GM12878 (cell line): ENCODE measurements at regions not wholly inside any gene's neighbourhood (a gene's known extent, or its start where the extent isn't known, plus 50 kb on each side); places are given as distances from the start of the nearest gene placed in this dataset.

Experiments used
- ATAC-seq: fragments of 200-7000 bp; cut with Tn5 transposase; 3 replicates; pipeline ENCODE4 v1.9.1; 2020; ENCODE audit warnings: mild to moderate bottlenecking, moderate library complexity
- BruUV-seq: library from RNA; stranded (reverse); fragments of 400-500 nt; replicated peaks from 2 replicates; lab custom pipeline; 2021; lab: Mats Ljungman, UMichigan
- CTCF ChIA-PET: fragments of 300-600 bp; sonication (Branson Sonifier 250); formaldehyde crosslinking; extraction: SDS; loops from one replicate; lab custom pipeline; 2021; ENCODE audit warnings: inconsistent platforms; lab: Yijun Ruan, JAX
- POLR2A ChIA-PET: fragments of 350-600 bp; formaldehyde crosslinking; extraction: SDS; loops from one replicate; lab custom pipeline; 2021; ENCODE audit warnings: inconsistent platforms; lab: Charles Lee
- RAD21 ChIA-PET: fragments of 300-600 bp; sonication (Branson Sonifier 250); formaldehyde crosslinking; loops from one replicate; lab custom pipeline; 2023; ENCODE audit warnings: antibody characterized with exemption; ENCODE audit not compliant: unreplicated experiment; lab: Charles Lee
- SMC1A ChIA-PET: fragments of 300-600 bp; sonication (Branson Sonifier 250); formaldehyde crosslinking; loops from one replicate; lab custom pipeline; 2023; ENCODE audit not compliant: unreplicated experiment, uncharacterized antibody; lab: Charles Lee
- DNase-seq: peaks from one replicate; pipeline ENCODE4 v3.0.0-alpha.2; 2011; ENCODE audit warnings: low read depth, low spot score
- FAIRE-seq: peaks from 3 replicates; lab custom pipeline; 2011; peaks lifted over from hg19 to GRCh38; lab: Jason Lieb, UNC
- H2AFZ ChIP-seq: 2 replicates; pipeline ENCODE4 v1.6.0; 2011; ENCODE audit warnings: low read depth, low read length, control low read depth; ENCODE audit not compliant: control insufficient read depth
- H3K27ac ChIP-seq: 2 replicates; pipeline ENCODE4 v1.5.1; 2011; ENCODE audit warnings: control low read depth; ENCODE audit not compliant: control insufficient read depth, insufficient read depth
- H3K27me3 ChIP-seq, 2 experiments: replicated peaks in 1 of 2; 2 replicates each; pipeline versions ENCODE4 v1.6.0 to v1.6.1; 2011; ENCODE audit warnings: low read length in 1 of 2; ENCODE audit not compliant: control insufficient read depth in 2 of 2, insufficient read depth in 2 of 2
- H3K36me3 ChIP-seq, 2 experiments: 2 replicates each; pipeline ENCODE4 v1.5.1; 2011; ENCODE audit warnings: low read length in 1 of 2; ENCODE audit not compliant: control insufficient read depth in 2 of 2, insufficient read depth in 2 of 2
- H3K4me1 ChIP-seq: 2 replicates; pipeline ENCODE4 v1.6.1; 2011; ENCODE audit warnings: mild to moderate bottlenecking, low read length, moderate library complexity, mixed read lengths; ENCODE audit not compliant: control insufficient read depth, insufficient read depth
- H3K4me2 ChIP-seq: 2 replicates; pipeline ENCODE4 v1.6.0; 2011; ENCODE audit warnings: control low read depth; ENCODE audit not compliant: control insufficient read depth, insufficient read depth
- H3K4me3 ChIP-seq: fragments of 200-600 bp; sonication (generic); 2 replicates; pipeline ENCODE4 v1.5.1; 2016
- H3K79me2 ChIP-seq: 2 replicates; pipeline ENCODE4 v1.6.0; 2011; ENCODE audit warnings: low read length; ENCODE audit not compliant: control insufficient read depth, insufficient read depth
- H3K9ac ChIP-seq: 2 replicates; pipeline ENCODE4 v1.8.0; 2011; ENCODE audit warnings: low read length, control low read depth, mixed read lengths; ENCODE audit not compliant: control insufficient read depth, insufficient read depth
- H3K9me3 ChIP-seq: replicated peaks from 3 replicates; pipeline ENCODE4 v1.5.1; 2011; ENCODE audit warnings: mild to moderate bottlenecking, low read length; ENCODE audit not compliant: control insufficient read depth, insufficient read depth
- H4K20me1 ChIP-seq: 2 replicates; pipeline ENCODE4 v1.6.0; 2011; ENCODE audit not compliant: control insufficient read depth, insufficient read depth
- ATF3 ChIP-seq: IDR thresholded peaks from 2 replicates; pipeline ENCODE4 v1.6.1; 2011; ENCODE audit warnings: low read depth, mild to moderate bottlenecking, low read length, moderate library complexity, borderline replicate concordance; ENCODE audit errors: extremely low read depth
- IKZF2 ChIP-seq, 2 experiments: fragments of 450-650 bp; IDR thresholded peaks; 2 replicates each; pipeline ENCODE4 v1.6.1; 2017; ENCODE audit warnings: mild to moderate bottlenecking in 2 of 2, moderate library complexity in 2 of 2
- NRF1 ChIP-seq: conservative IDR thresholded peaks from 2 replicates; pipeline ENCODE4 v1.6.1; 2011; ENCODE audit warnings: mild to moderate bottlenecking, low read depth, low read length, improper control_type of control experiment
- PRDM15 ChIP-seq: fragments of 450-650 bp; formaldehyde crosslinking; IDR thresholded peaks from 2 replicates; pipeline ENCODE4 v1.4.0; 2020; ENCODE audit warnings: mild to moderate bottlenecking, moderate library complexity
- RCOR1 ChIP-seq: conservative IDR thresholded peaks from 2 replicates; pipeline ENCODE4 v1.6.1; 2012; ENCODE audit warnings: low read depth, low read length, improper control_type of control experiment
- WGBS: methylation state at CpG from one replicate; pipeline ENCODE4 v1.1.6; 2016; ENCODE audit warnings: low lambda C conversion rate; ENCODE audit not compliant: insufficient replicate concordance, insufficient coverage; ENCODE audit errors: missing lambda C conversion rate; 5-methylcytosine and 5-hydroxymethylcytosine counted together
- in situ Hi-C: fragments of 300-500 bp; cut with MboI; formaldehyde crosslinking; loops from 9 replicates; pipeline ENCODE4 v1.14.3; 2018; ENCODE audit warnings: mixed read lengths
- intact Hi-C: fragments of 100-400 bp; cut with micrococcal nuclease; formaldehyde crosslinking; loops from one replicate; pipeline ENCODE4 v1.14.2; 2022; ENCODE audit not compliant: unreplicated experiment

DNA sequence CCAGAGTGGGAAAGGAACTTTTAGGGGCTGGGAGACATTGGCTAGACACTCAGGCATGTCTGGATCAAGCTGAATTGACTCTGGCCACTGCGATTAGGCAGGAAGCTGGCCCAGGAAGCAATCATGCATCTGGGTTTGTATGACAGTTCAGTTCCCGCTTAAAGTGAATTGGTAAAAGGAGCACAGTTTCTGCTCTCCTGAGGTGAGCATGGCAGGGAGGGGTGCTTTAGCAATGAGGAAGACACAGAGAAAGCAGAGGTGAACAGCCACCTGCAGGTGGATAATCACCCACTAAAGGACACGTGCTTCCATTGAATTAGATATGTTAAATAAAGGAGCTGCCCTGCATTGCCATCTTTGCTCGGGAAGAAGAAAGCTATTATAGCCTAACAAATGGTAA lies 248.1 kb upstream of the MAP3K1 start:
- POLR2A ChIA-PET: no interaction called here
- RAD21 ChIA-PET: no interaction called here
- CTCF ChIA-PET: no interaction called here

More for the DNA sequence above, 248.1 kb upstream of the MAP3K1 start:
- ATAC-seq (no peak), DNase-seq (no peak), FAIRE-seq (peak; percentile 47)
- BruUV-seq: no TSS peak
- Histone ChIP-seq H3K36me3 (no peaks in the 10 kb centered on the region), H3K9me3 (no peaks in the 10 kb centered on the region), H3K4me1 (peaks cover 11% of the 10 kb centered on the region), H3K9ac (no peak overlapping the region), H3K79me2 (no peaks in the 10 kb centered on the region), H3K27me3 (0 out of 4 replicates have a peak, but pooled peaks cover 0 to 3% of the 10 kb centered on the region in 2 experiments), H2AFZ (no peak overlapping the region), H3K27ac (no peak overlapping the region), H4K20me1 (no peaks in the 10 kb centered on the region), H3K4me2 (no peak overlapping the region), H3K4me3 (no peak overlapping the region)
- intact Hi-C loops: no loop called here
- 45% methylated on average over 4 of the region's 4 CpGs for WGBS
- SMC1A ChIA-PET: interaction anchor here (1.0 to 1.6 kb wide), 3 partner anchors 8 to 103 kb away, joined by 3 to 6 read pairs (median 3); no protein-coding TSS in a partner anchor
- no peak for TF ChIP-seq ATF3
- TF ChIP-seq RCOR1: no peak
- no peak for TF ChIP-seq IKZF2 (IDR thresholded peaks at IDR 0.05)
- TF ChIP-seq PRDM15 (CRISPR knock-in tag): no peak
- no peak for TF ChIP-seq NRF1
- in situ Hi-C loops: no loop called here
